ENCODE measurements at regions not wholly inside any gene's neighbourhood (a gene's known extent, or its start where the extent isn't known, plus 50 kb on each side); places are given as distances from the start of the nearest gene placed in this dataset.

GRCh38 chr7:1329966-1330800 lies 97.5 kb downstream of the UNCX start:
- Histone ChIP-seq H3K4me1 (no peaks in the 10 kb centered on the region), H3K9me3 (no peaks in the 10 kb centered on the region), H3K4me3 (no peak overlapping the region), H3K36me3 (no peaks in the 10 kb centered on the region), H3K27ac (no peak overlapping the region), H3K27me3 (no peaks in the 10 kb centered on the region)
- intact Hi-C loops (cut with DNase I): no loop called here
- TF ChIP-seq CTCF (IDR thresholded peaks at IDR 0.05): no peak
- TF ChIP-seq POLR2A (IDR thresholded peaks at IDR 0.05): no peak
- no peak for TF ChIP-seq POLR2AphosphoS5 (IDR thresholded peaks at IDR 0.05; ENCODE audit: insufficient read depth in 1 of 2, low read depth in 1 of 2)
- no peak for DNase-seq (ENCODE audit: extremely low spot score in 2 of 2)

GRCh38 chr7:1330801-1331425 lies 98.2 kb downstream of the UNCX start:
- TF ChIP-seq POLR2A (IDR thresholded peaks at IDR 0.05): no peak
- TF ChIP-seq POLR2AphosphoS5 (IDR thresholded peaks at IDR 0.05; ENCODE audit: insufficient read depth in 1 of 2, low read depth in 1 of 2): no peak
- no peak for TF ChIP-seq CTCF (IDR thresholded peaks at IDR 0.05)
- H3K27me3 ChIP-seq: no peaks in the 10 kb centered on the region
- H3K9me3 ChIP-seq: no peaks in the 10 kb centered on the region
- H3K36me3 ChIP-seq: no peaks in the 10 kb centered on the region
- DNase-seq (ENCODE audit: extremely low spot score in 2 of 2): no peak
- H3K27ac ChIP-seq: no peak overlapping the region
- no peak overlapping the region for H3K4me3 ChIP-seq
- H3K4me1 ChIP-seq: no peaks in the 10 kb centered on the region
- intact Hi-C loops (cut with DNase I): no loop called here

GRCh38 chr7:1331561-1332467 lies 99.1 kb downstream of the UNCX start:
- DNase-seq (ENCODE audit: extremely low spot score in 2 of 2): no peak

GRCh38 chr7:1336509-1336908 lies 103.8 kb downstream of the UNCX start:
- Histone ChIP-seq H3K36me3 (no peaks in the 10 kb centered on the region), H3K4me1 (no peaks in the 10 kb centered on the region), H3K27me3 (no peaks in the 10 kb centered on the region), H3K27ac (no peak overlapping the region), H3K4me3 (no peak overlapping the region), H3K9me3 (no peaks in the 10 kb centered on the region)
- no peak for DNase-seq (ENCODE audit: extremely low spot score in 2 of 2)
- intact Hi-C loops (cut with DNase I): no loop called here
- TF ChIP-seq POLR2A (IDR thresholded peaks at IDR 0.05): no peak
- TF ChIP-seq POLR2AphosphoS5 (IDR thresholded peaks at IDR 0.05; ENCODE audit: insufficient read depth in 1 of 2, low read depth in 1 of 2): no peak
- no peak for TF ChIP-seq CTCF (IDR thresholded peaks at IDR 0.05)

More at GRCh38 chr7:1331561-1332467, 99.1 kb downstream of the UNCX start:
- intact Hi-C loops (cut with DNase I): no loop called here
- no peaks in the 10 kb centered on the region for H3K9me3 ChIP-seq
- no peaks in the 10 kb centered on the region for H3K4me1 ChIP-seq
- no peaks in the 10 kb centered on the region for H3K27me3 ChIP-seq
- no peak overlapping the region for H3K27ac ChIP-seq
- no peak for TF ChIP-seq POLR2AphosphoS5 (IDR thresholded peaks at IDR 0.05; ENCODE audit: insufficient read depth in 1 of 2, low read depth in 1 of 2)
- TF ChIP-seq POLR2A (IDR thresholded peaks at IDR 0.05): no peak
- TF ChIP-seq CTCF (IDR thresholded peaks at IDR 0.05): no peak
- no peak overlapping the region for H3K4me3 ChIP-seq
- H3K36me3 ChIP-seq: no peaks in the 10 kb centered on the region
